SK-N-SH treated with all-trans-retinoic acid at 6 μM for 48 hours (cell line): ENCODE measurements at regions not wholly inside any gene's neighbourhood (a gene's known extent, or its start where the extent isn't known, plus 50 kb on each side); places are given as distances from the start of the nearest gene placed in this dataset.
"Not testable (repeated sequence)": the region's sequence is repeated elsewhere in the genome, so short reads cannot be mapped to it uniquely, and the experiment has no call there.

Experiments
- ATAC-seq: fragments of 200-7000 bp; cut with Tn5 transposase; 3 replicates; pipeline ENCODE4 v1.9.1; 2020; ENCODE audit warnings: mild to moderate bottlenecking, moderate library complexity
- ARNTL ChIP-seq: fragments of 450-650 bp; formaldehyde crosslinking; IDR thresholded peaks from 2 replicates; pipeline ENCODE4 v1.5.0; 2020; ENCODE audit warnings: low read depth, mild to moderate bottlenecking, moderate library complexity, borderline replicate concordance
- BACH2 ChIP-seq: fragments of 250-450 bp; sonication (Bioruptor Pico); IDR thresholded peaks from 2 replicates; pipeline ENCODE4 v1.9.0; 2021; ENCODE audit warnings: mild to moderate bottlenecking, borderline replicate concordance
- CSDC2 ChIP-seq: fragments of 250-450 bp; sonication (Bioruptor Pico); IDR thresholded peaks from 2 replicates; pipeline ENCODE4 v1.5.0; 2020; ENCODE audit warnings: mild to moderate bottlenecking, moderate library complexity
- ESRRG ChIP-seq: fragments of 250-450 bp; sonication (Bioruptor Pico); IDR thresholded peaks from 2 replicates; pipeline ENCODE4 v1.6.1; 2021; ENCODE audit warnings: mild to moderate bottlenecking
- GLIS3 ChIP-seq: fragments of 250-450 bp; sonication (Bioruptor Pico); IDR thresholded peaks from 2 replicates; pipeline ENCODE4 v1.5.0; 2020; ENCODE audit warnings: mild to moderate bottlenecking, moderate library complexity
- ISL1 ChIP-seq: fragments of 250-450 bp; sonication (Bioruptor Pico); IDR thresholded peaks from 2 replicates; pipeline ENCODE4 v2.1.2; 2022; ENCODE audit warnings: mild to moderate bottlenecking, moderate library complexity
- OSR1 ChIP-seq: fragments of 250-450 bp; sonication (Bioruptor Pico); IDR thresholded peaks from 2 replicates; pipeline ENCODE4 v1.8.0; 2022; ENCODE audit warnings: moderate library complexity, mild to moderate bottlenecking, inconsistent platforms
- PPARA ChIP-seq: fragments of 250-450 bp; sonication (Bioruptor Pico); IDR thresholded peaks from 2 replicates; pipeline ENCODE4 v1.5.0; 2020; ENCODE audit warnings: mild to moderate bottlenecking, borderline replicate concordance
- RARB ChIP-seq: fragments of 250-450 bp; sonication (Bioruptor Pico); IDR thresholded peaks from 2 replicates; pipeline ENCODE4 v1.8.0; 2021; ENCODE audit warnings: mild to moderate bottlenecking, moderate library complexity
- SNAI2 ChIP-seq: fragments of 250-450 bp; sonication (Bioruptor Pico); IDR thresholded peaks from 2 replicates; pipeline ENCODE4 v1.5.0; 2020; ENCODE audit warnings: mild to moderate bottlenecking, moderate library complexity
- TCF4 ChIP-seq: fragments of 250-450 bp; sonication (Bioruptor Pico); IDR thresholded peaks from 2 replicates; pipeline ENCODE4 v1.8.0; 2021; ENCODE audit warnings: mild to moderate bottlenecking, moderate library complexity, borderline replicate concordance
- TOX ChIP-seq: fragments of 250-450 bp; sonication (Bioruptor Pico); IDR thresholded peaks from 2 replicates; pipeline ENCODE4 v1.8.0; 2021; ENCODE audit warnings: mild to moderate bottlenecking, moderate library complexity, borderline replicate concordance
- ZC3H10 ChIP-seq: fragments of 250-450 bp; sonication (Bioruptor Pico); IDR thresholded peaks from 2 replicates; pipeline ENCODE4 v1.5.1; 2021; ENCODE audit warnings: mild to moderate bottlenecking, moderate library complexity
- ZFP3 ChIP-seq: fragments of 250-450 bp; sonication (Bioruptor Pico); IDR thresholded peaks from 2 replicates; pipeline ENCODE4 v1.5.0; 2020; ENCODE audit warnings: mild to moderate bottlenecking, moderate library complexity
- ZFP30 ChIP-seq: fragments of 450-650 bp; formaldehyde crosslinking; IDR thresholded peaks from 2 replicates; pipeline ENCODE4 v1.5.0; 2022; ENCODE audit warnings: mild to moderate bottlenecking, moderate library complexity
- ZNF565 ChIP-seq: fragments of 450-650 bp; formaldehyde crosslinking; conservative IDR thresholded peaks from 2 replicates; pipeline ENCODE4 v1.5.0; 2020; ENCODE audit warnings: low read depth, mild to moderate bottlenecking, moderate library complexity
- ZNF70 ChIP-seq: fragments of 450-650 bp; formaldehyde crosslinking; IDR thresholded peaks from 2 replicates; pipeline ENCODE4 v1.5.0; 2020; ENCODE audit warnings: mild to moderate bottlenecking, moderate library complexity
- ZNF8 ChIP-seq: fragments of 450-650 bp; formaldehyde crosslinking; IDR thresholded peaks from 2 replicates; pipeline ENCODE4 v1.5.0; 2020; ENCODE audit warnings: mild to moderate bottlenecking, moderate library complexity
- TF ChIP-seq, protein P1 (sequence below): fragments of 250-450 bp; sonication (Bioruptor Pico); IDR thresholded peaks from 2 replicates; pipeline ENCODE4 v1.5.0; 2020; ENCODE audit warnings: mild to moderate bottlenecking, moderate library complexity
- TF ChIP-seq, protein P2 (sequence below): fragments of 250-450 bp; sonication (Bioruptor Pico); IDR thresholded peaks from 2 replicates; pipeline ENCODE4 v1.5.1; 2020; ENCODE audit warnings: low read depth, mild to moderate bottlenecking, moderate library complexity
- TF ChIP-seq, protein P3 (sequence below): fragments of 250-450 bp; sonication (Bioruptor Pico); IDR thresholded peaks from 2 replicates; pipeline ENCODE4 v1.5.1; 2021; ENCODE audit warnings: mild to moderate bottlenecking, moderate library complexity

DNA sequence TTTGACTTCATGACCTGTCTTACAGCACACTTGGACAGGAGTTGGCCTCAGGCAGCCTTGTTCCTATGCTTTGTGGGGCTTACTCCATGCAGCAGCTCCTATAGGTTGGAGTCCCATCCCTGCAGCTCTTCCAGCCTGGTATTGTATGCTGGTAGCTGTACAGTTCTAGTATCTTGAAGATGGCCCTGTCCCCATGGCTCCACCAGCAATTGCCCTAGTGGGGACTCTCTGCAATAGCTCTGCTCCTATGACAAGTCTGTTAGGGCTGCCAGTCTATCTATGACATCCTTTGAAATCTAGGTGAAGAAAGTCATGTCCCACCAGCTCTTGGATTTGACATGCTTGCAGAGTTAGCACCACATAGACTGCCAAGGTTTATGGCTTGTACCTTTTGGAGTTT, 252.6 kb downstream of the ANTXR2 start (continued):
- TF ChIP-seq, protein P1, sequence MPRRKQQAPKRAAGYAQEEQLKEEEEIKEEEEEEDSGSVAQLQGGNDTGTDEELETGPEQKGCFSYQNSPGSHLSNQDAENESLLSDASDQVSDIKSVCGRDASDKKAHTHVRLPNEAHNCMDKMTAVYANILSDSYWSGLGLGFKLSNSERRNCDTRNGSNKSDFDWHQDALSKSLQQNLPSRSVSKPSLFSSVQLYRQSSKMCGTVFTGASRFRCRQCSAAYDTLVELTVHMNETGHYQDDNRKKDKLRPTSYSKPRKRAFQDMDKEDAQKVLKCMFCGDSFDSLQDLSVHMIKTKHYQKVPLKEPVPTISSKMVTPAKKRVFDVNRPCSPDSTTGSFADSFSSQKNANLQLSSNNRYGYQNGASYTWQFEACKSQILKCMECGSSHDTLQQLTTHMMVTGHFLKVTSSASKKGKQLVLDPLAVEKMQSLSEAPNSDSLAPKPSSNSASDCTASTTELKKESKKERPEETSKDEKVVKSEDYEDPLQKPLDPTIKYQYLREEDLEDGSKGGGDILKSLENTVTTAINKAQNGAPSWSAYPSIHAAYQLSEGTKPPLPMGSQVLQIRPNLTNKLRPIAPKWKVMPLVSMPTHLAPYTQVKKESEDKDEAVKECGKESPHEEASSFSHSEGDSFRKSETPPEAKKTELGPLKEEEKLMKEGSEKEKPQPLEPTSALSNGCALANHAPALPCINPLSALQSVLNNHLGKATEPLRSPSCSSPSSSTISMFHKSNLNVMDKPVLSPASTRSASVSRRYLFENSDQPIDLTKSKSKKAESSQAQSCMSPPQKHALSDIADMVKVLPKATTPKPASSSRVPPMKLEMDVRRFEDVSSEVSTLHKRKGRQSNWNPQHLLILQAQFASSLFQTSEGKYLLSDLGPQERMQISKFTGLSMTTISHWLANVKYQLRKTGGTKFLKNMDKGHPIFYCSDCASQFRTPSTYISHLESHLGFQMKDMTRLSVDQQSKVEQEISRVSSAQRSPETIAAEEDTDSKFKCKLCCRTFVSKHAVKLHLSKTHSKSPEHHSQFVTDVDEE (CRISPR knock-in tag), result no peak
- TF ChIP-seq ESRRG (CRISPR knock-in tag) (no peak), ISL1 (no peak), ZNF8 (no peak), SNAI2 (CRISPR knock-in tag) (no peak)
- TF ChIP-seq, all 23 proteins: peak for 0

DNA sequence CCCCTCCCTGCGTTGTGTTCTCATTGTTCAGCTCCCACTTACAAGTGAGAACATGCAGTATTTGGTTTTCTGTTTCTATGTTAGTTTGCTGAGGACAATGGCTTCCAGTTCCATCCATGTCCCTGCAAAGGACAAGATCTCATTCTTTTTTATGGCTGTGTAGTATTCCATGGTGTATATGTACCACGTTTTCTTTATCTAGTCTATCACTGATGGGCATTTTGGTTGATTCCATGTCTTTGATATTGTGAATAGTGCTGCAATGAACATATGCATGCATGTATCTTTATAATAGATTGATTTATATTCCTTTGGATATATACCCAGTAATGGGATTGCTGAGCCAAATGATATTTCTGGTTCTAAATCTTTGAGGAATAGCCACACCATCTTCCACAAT, 265.1 kb downstream of the ANTXR2 start:
- ATAC-seq, result not testable (repeated sequence)
- peak; percentile 58; the same call in 1 of the 2 replicates for TF ChIP-seq ZNF8

DNA sequence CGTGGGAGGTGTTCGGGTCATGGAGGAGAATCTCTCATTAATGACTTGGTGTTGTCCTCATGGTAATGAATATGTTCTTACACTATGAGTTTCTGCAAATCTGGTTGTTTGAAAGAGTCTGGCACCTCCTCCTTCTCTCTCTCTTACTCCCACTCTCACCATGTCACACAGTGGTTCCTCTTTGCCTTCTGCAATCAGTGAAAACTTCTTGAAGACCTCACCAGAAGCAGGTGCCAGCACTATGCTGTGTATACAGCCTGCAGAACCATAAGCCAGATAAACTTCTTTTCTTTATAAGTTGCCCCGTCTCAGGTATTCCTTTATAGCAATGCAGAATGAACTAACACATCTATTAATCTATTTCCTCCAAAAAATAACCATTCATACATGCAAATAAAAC, 275.0 kb downstream of the ANTXR2 start:
- no peak for ATAC-seq
- TF ChIP-seq ZC3H10 (CRISPR knock-in tag), result no peak
- no peak for TF ChIP-seq ARNTL (CRISPR knock-in tag)
- no peak for TF ChIP-seq ZNF70 (CRISPR knock-in tag)
- TF ChIP-seq, protein P1 (CRISPR knock-in tag), result no peak
- TF ChIP-seq ZNF565 (CRISPR knock-in tag), result no peak
- TF ChIP-seq RARB (CRISPR knock-in tag), result no peak
- no peak for TF ChIP-seq SNAI2 (CRISPR knock-in tag)
- no peak for TF ChIP-seq PPARA
- no peak for TF ChIP-seq OSR1
- TF ChIP-seq ESRRG (CRISPR knock-in tag), result no peak
- no peak for TF ChIP-seq ZFP30 (CRISPR knock-in tag)
- no peak for TF ChIP-seq BACH2 (CRISPR knock-in tag)

DNA sequence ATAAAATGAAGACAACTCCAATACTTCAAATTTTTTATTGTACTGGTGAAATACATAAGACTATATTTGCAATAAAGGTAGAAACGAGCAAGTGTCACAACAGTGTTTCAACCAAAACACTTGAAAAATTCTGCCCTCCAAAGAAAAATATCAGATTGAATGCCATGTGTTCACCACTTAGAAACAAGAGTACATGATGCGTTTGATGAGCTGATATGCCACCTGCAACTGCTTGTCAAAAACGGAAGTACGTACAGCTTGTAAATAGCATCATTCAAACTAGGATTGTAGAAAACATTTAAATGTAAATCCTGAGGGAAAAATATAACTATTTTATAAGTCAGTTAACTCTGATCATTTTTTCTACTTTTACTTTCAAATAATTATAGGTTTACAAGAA, 276.1 kb downstream of the ANTXR2 start:
- TF ChIP-seq CSDC2 (CRISPR knock-in tag), result no peak
- TF ChIP-seq BACH2 (CRISPR knock-in tag), result no peak
- TF ChIP-seq ZFP3 (CRISPR knock-in tag), result no peak
- no peak for ATAC-seq

DNA sequence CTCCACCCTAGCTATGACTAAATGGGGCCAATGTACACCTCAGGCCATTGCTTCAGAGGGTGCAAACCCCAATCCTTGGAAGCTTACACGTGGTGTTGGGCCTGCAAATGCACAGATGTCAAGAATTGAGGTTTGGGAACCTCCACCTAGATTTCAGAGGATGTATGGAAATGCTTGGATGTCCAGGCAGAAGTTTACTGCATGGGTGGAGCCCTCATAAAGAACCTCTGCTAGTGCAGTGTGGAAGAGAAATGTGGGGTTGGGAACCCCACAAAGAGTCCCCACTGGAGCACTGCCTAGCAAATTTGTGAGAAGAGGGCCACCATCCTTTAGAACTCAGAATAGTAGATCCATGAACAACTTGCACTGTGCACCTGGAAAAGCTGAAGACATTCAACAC, 284.1 kb downstream of the ANTXR2 start:
- TF ChIP-seq ZNF565 (CRISPR knock-in tag), result no peak
- TF ChIP-seq, protein P2, sequence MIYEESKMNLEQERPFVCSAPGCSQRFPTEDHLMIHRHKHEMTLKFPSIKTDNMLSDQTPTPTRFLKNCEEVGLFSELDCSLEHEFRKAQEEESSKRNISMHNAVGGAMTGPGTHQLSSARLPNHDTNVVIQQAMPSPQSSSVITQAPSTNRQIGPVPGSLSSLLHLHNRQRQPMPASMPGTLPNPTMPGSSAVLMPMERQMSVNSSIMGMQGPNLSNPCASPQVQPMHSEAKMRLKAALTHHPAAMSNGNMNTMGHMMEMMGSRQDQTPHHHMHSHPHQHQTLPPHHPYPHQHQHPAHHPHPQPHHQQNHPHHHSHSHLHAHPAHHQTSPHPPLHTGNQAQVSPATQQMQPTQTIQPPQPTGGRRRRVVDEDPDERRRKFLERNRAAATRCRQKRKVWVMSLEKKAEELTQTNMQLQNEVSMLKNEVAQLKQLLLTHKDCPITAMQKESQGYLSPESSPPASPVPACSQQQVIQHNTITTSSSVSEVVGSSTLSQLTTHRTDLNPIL (CRISPR knock-in tag), result no peak
- TF ChIP-seq ZNF70 (CRISPR knock-in tag), result no peak
- no peak for TF ChIP-seq TCF4 (CRISPR knock-in tag)
- no peak for TF ChIP-seq ZNF8
- TF ChIP-seq SNAI2 (CRISPR knock-in tag), result no peak
- TF ChIP-seq, protein P3, sequence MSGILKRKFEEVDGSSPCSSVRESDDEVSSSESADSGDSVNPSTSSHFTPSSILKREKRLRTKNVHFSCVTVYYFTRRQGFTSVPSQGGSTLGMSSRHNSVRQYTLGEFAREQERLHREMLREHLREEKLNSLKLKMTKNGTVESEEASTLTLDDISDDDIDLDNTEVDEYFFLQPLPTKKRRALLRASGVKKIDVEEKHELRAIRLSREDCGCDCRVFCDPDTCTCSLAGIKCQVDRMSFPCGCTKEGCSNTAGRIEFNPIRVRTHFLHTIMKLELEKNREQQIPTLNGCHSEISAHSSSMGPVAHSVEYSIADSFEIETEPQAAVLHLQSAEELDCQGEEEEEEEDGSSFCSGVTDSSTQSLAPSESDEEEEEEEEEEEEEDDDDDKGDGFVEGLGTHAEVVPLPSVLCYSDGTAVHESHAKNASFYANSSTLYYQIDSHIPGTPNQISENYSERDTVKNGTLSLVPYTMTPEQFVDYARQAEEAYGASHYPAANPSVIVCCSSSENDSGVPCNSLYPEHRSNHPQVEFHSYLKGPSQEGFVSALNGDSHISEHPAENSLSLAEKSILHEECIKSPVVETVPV (CRISPR knock-in tag), result no peak
- TF ChIP-seq CSDC2 (CRISPR knock-in tag), result no peak
- no peak for TF ChIP-seq BACH2 (CRISPR knock-in tag)
- TF ChIP-seq, protein P1 (CRISPR knock-in tag), result no peak
- no peak for TF ChIP-seq TOX (CRISPR knock-in tag)
- no peak for TF ChIP-seq GLIS3 (CRISPR knock-in tag)
- ATAC-seq, result no peak
